ENCODE measurements at regions not wholly inside any gene's neighbourhood (a gene's known extent, or its start where the extent isn't known, plus 50 kb on each side); places are given as distances from the start of the nearest gene placed in this dataset.

DNA sequence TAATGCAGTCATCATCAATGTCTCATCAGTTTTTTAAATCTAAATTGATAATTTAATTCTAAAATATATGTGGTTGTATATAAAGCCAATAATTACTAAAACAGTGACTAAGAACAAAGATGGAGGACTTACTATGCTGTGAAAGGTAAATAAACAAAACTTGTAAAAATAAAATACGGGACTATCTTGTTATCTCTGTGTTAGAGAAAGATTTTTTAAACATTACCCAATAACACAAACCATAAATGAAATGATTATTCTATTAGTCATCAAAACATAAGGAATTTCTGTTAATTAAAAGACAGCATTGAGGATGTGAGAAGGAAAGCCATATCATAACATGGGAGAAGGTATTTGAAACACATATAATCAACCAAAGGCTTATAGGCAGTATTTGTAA lies 226.2 kb upstream of the SMC2 start:
- Histone ChIP-seq H3K27ac (no peak overlapping the region), H3K4me3 (no peak overlapping the region), H3K9me3 (replicated peaks in 1 of 11) (no peaks in the 10 kb centered on the region), H3K4me2 (no peak overlapping the region), H3K27me3 (no peaks in the 10 kb centered on the region), H4K20me1 (no peaks in the 10 kb centered on the region), H3K9ac (no peak overlapping the region), H3K36me3 (no peaks in the 10 kb centered on the region), H3K4me1 (no peaks in the 10 kb centered on the region)
- TF ChIP-seq Cebpa-rat (IDR thresholded peaks at IDR 0.05), result no peak

DNA sequence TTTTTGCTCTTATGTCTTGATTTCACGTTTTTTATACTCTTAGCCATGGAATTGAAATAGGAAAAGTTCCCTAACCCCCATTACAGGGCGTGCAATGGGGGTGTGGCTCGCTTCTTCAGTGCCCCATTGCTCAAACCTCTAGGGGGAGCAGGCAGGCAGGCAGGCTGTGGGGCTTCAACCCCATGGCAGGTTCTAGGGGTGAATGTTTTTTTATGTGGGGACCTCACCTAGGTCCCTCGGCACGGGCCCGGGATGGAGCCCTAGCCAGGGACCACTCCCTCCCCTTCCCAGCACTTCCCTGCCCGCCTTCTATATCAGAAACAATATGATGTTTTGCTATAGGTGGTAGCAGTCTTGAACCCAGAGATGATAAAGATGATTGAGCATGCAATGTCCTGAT lies 221.3 kb upstream of the SMC2 start:
- no peak overlapping the region for H3K9ac ChIP-seq
- no peak for TF ChIP-seq Cebpa-rat (IDR thresholded peaks at IDR 0.05)
- no peak overlapping the region for H3K4me3 ChIP-seq
- no peak overlapping the region for H3K4me2 ChIP-seq
- no peaks in the 10 kb centered on the region for H3K4me1 ChIP-seq
- H3K9me3 ChIP-seq (replicated peaks in 1 of 11), result no peaks in the 10 kb centered on the region
- no peak overlapping the region for H3K27ac ChIP-seq
- H3K27me3 ChIP-seq, result no peaks in the 10 kb centered on the region
- no peaks in the 10 kb centered on the region for H3K36me3 ChIP-seq
- H4K20me1 ChIP-seq, result no peaks in the 10 kb centered on the region

DNA sequence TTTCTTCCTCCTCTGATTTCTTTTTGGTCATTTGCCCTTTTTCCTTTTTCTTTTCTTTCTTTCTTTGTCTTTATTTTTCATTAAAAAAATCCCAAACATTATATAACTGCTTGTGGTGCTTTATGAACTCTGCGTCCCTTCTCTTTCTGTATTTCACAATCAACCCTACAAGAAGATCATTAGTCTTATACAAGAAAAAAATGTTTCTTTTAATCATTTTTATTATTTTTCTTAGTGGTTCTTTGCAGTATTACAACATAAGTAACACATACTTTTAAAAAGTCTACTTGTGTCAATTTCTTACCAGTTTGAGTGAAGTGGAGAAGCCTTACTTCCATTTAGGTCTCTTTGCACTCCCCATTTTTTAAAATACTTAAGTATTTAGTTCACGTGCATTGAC lies 212.7 kb upstream of the SMC2 start:
- Histone ChIP-seq H3K27me3 (no peaks in the 10 kb centered on the region), H3K4me1 (no peaks in the 10 kb centered on the region), H3K36me3 (no peaks in the 10 kb centered on the region), H3K4me3 (no peak overlapping the region), H3K9ac (no peak overlapping the region), H4K20me1 (no peaks in the 10 kb centered on the region), H3K9me3 (replicated peaks in 1 of 11) (no peaks in the 10 kb centered on the region), H3K4me2 (no peak overlapping the region), H3K27ac (no peak overlapping the region)
- TF ChIP-seq Cebpa-rat (IDR thresholded peaks at IDR 0.05), result no peak

DNA sequence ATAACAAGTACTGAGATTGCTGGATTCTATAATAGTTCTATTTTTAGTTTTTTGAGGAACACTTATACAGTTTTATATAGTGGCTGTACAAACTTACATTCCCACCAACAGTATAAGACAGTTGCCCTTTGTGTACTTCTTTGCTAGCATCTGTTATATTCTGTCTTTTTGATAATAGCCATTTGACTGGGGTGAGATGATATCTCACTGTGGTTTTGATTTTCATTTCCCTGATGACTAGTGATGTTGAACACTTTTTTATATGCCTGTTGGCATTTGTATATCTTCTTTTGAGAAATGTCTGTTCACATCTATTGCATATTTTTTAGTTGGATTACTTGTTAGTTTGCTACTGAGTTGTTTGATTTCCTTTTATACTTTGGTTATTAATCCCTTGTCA lies 204.1 kb upstream of the SMC2 start:
- no peaks in the 10 kb centered on the region for H3K9me3 ChIP-seq (replicated peaks in 1 of 11)
- peak overlapping the region in 1 of 11 experiments; percentile 6; a peak in 1 of 22 replicates for H3K4me2 ChIP-seq
- H3K4me3 ChIP-seq, result no peak overlapping the region
- H3K9ac ChIP-seq, result no peak overlapping the region
- H4K20me1 ChIP-seq, result no peaks in the 10 kb centered on the region
- no peak for TF ChIP-seq Cebpa-rat (IDR thresholded peaks at IDR 0.05)
- no peaks in the 10 kb centered on the region for H3K36me3 ChIP-seq
- H3K4me1 ChIP-seq, result 0 out of 20 replicates have a peak, but pooled peaks cover 0 to 7% (median 0%) of the 10 kb centered on the region in 10 experiments
- no peak overlapping the region for H3K27ac ChIP-seq
- no peaks in the 10 kb centered on the region for H3K27me3 ChIP-seq

DNA sequence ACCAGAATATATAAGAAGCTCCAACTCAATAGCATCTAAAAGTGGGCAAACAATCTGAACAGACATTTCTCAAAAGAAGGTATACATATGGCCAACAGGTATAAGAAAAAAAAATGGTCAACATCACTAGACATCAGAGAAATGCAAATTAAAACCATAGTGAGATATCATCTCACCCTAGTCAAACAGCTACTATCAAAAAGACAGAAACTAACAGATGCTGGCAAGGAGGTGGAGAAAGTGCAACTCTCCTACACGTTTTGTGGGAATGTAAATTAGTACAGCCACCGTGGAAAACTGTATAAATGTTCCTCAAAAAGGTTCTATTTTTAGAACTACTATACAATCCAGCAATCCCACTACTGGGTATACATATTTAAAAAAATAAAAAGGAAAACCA lies 199.9 kb upstream of the SMC2 start:
- no peaks in the 10 kb centered on the region for H4K20me1 ChIP-seq
- 0 out of 20 replicates have a peak, but pooled peaks cover 0 to 7% (median 0%) of the 10 kb centered on the region in 10 experiments for H3K4me1 ChIP-seq

DNA sequence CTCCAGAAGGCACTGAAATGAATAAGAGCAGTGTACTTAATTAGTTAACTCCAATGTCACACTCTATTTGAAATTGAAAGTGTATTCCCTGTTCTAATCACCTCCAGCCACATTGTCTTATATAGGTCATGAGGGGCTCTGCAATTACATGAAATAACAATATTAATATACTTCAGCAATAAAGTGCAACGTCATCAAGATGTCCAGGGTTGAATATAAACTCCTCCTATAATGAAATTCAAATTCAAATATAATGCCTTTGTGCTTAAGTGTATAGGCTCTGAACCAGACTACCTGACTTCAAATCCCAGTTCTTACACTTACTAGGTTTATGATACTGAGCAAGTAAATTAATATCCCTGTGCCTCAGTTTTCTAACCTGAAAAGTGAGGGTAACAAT lies 195.6 kb upstream of the SMC2 start:
- Histone ChIP-seq H3K9ac (no peak overlapping the region), H3K4me3 (no peak overlapping the region), H4K20me1 (no peaks in the 10 kb centered on the region), H3K27me3 (no peaks in the 10 kb centered on the region), H3K27ac (no peak overlapping the region), H3K9me3 (replicated peaks in 1 of 11) (no peaks in the 10 kb centered on the region), H3K4me1 (peaks cover 0 to 18% (median 11%) of the 10 kb centered on the region in 10 experiments; a peak in 14 of 20 replicates), H3K4me2 (no peak overlapping the region), H3K36me3 (no peaks in the 10 kb centered on the region)
- no peak for TF ChIP-seq Cebpa-rat (IDR thresholded peaks at IDR 0.05)

More for the DNA sequence above, 199.9 kb upstream of the SMC2 start:
- Histone ChIP-seq H3K4me2 (no peak overlapping the region), H3K36me3 (no peaks in the 10 kb centered on the region), H3K9ac (no peak overlapping the region), H3K27ac (no peak overlapping the region), H3K9me3 (replicated peaks in 1 of 11) (no peaks in the 10 kb centered on the region), H3K27me3 (no peaks in the 10 kb centered on the region), H3K4me3 (no peak overlapping the region)
- TF ChIP-seq Cebpa-rat (IDR thresholded peaks at IDR 0.05), result no peak

DNA sequence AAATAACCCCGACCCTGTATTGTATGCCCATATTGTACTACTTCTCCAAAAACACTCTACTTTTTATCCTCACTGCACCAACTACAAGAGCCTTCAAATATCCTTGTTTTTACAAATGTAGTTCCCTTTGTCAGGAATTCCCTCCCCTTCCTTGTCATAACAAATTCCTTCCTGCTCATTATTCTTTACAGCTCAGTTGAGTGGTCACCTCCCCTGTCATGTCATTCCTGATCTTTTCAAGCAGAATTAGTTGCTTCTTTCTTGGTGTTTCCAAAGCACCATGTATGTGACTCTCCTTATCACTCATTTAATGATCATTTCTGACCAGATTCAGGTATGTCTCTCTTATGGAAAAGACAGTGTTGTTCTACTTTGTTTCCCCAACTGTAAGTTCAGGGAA lies 194.2 kb upstream of the SMC2 start:
- Histone ChIP-seq H4K20me1 (no peaks in the 10 kb centered on the region), H3K4me2 (peak overlapping the region in 8 of 11 experiments; percentile 16 to 74 (median 55); a peak in 16 of 22 replicates), H3K9me3 (replicated peaks in 1 of 11) (no peaks in the 10 kb centered on the region), H3K4me1 (peaks cover 0 to 18% (median 11%) of the 10 kb centered on the region in 10 experiments; a peak in 14 of 20 replicates), H3K4me3 (no peak overlapping the region), H3K27me3 (no peaks in the 10 kb centered on the region), H3K9ac (no peak overlapping the region), H3K36me3 (no peaks in the 10 kb centered on the region), H3K27ac (peak overlapping the region in 2 of 11 experiments; percentile 28 to 34; a peak in 3 of 22 replicates)
- no peak for TF ChIP-seq Cebpa-rat (IDR thresholded peaks at IDR 0.05)

DNA sequence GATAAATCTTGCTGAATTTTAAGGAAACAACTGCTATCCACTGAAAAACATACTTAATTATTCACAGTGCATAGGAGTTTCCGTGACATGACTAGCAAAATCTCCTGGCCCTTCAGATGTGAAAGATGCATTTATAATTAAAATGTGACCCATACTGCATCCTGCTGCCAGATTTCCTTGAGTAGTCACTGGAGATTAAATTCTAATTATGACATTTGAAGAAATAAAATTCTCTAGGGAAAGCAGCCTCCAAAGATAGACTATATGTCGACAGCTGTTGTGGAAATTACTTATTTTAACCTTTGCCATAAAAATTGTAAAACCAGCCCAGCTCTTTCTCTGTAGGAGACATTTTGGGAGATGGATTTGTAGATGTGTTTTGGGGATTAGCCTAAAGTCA lies 193.6 kb upstream of the SMC2 start:
- Histone ChIP-seq H3K4me3 (no peak overlapping the region), H3K4me2 (peak overlapping the region in 9 of 11 experiments; percentile 7 to 74 (median 54); a peak in 18 of 22 replicates), H3K9ac (no peak overlapping the region), H4K20me1 (no peaks in the 10 kb centered on the region), H3K9me3 (replicated peaks in 1 of 11) (no peaks in the 10 kb centered on the region), H3K27me3 (no peaks in the 10 kb centered on the region), H3K4me1 (peaks cover 0 to 18% (median 11%) of the 10 kb centered on the region in 10 experiments; a peak in 14 of 20 replicates), H3K27ac (peak overlapping the region in 3 of 11 experiments; percentile 19 to 34 (median 28); a peak in 3 of 22 replicates), H3K36me3 (no peaks in the 10 kb centered on the region)
- TF ChIP-seq Cebpa-rat (IDR thresholded peaks at IDR 0.05), result no peak

DNA sequence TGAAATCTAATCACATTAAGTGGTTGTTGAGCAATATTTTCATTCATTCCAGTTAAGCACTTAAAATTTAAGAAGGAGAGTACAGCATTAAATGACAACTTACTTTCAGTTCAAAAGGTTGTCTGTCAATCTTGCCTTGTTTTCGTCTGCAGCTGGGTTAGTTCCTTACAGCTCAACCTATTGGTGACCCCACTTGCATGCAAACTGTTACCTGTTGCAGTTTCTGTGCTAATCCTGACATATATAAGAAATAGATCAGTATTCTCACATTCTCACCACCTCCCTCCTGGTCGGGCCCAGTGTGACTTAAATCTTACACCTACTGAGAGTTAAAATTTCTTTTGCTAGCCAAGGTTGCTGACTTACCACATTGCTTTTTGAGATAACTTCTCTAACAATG lies 191.8 kb upstream of the SMC2 start:
- Histone ChIP-seq H3K4me1 (peaks cover 0 to 18% (median 11%) of the 10 kb centered on the region in 10 experiments; a peak in 14 of 20 replicates), H3K4me2 (no peak overlapping the region), H3K36me3 (no peaks in the 10 kb centered on the region), H3K4me3 (no peak overlapping the region), H3K9ac (no peak overlapping the region), H3K27ac (no peak overlapping the region), H3K9me3 (replicated peaks in 1 of 11) (no peaks in the 10 kb centered on the region), H4K20me1 (no peaks in the 10 kb centered on the region), H3K27me3 (no peaks in the 10 kb centered on the region)
- no peak for TF ChIP-seq Cebpa-rat (IDR thresholded peaks at IDR 0.05)

DNA sequence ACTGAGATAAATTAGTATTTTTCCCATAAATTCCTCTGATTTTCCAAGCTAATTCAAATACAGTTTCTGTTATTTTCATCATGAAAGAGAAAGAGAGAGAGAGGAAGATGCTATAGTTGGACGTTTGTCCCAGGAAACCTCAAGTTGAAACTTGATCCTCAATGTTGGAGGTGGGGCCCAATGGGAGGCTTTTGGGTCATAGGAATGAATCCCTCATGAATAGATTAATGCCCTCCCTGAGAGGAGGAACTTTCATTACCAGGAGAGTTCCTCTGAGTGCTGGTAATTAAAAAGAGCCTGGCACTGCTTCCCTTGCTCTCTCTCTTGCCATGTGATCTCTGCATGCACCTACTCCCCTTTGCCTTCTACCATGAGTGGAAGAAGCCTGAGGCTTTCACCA lies 189.9 kb upstream of the SMC2 start:
- no peaks in the 10 kb centered on the region for H3K9me3 ChIP-seq (replicated peaks in 1 of 11)
- no peak overlapping the region for H3K27ac ChIP-seq
- H3K4me3 ChIP-seq, result no peak overlapping the region
- H3K4me2 ChIP-seq, result no peak overlapping the region
- no peaks in the 10 kb centered on the region for H3K36me3 ChIP-seq
- no peak overlapping the region for H3K9ac ChIP-seq
- H4K20me1 ChIP-seq, result no peaks in the 10 kb centered on the region
- H3K4me1 ChIP-seq, result peaks cover 0 to 18% (median 11%) of the 10 kb centered on the region in 10 experiments; a peak in 14 of 20 replicates
- no peaks in the 10 kb centered on the region for H3K27me3 ChIP-seq
- TF ChIP-seq Cebpa-rat (IDR thresholded peaks at IDR 0.05), result no peak

Data from BLaER1 treated with 17β-estradiol and CSF1 and Interleukin-3, amounts not matched to agents 10 nM and 100 nM (cell line).